Esophagus muscularis mucosa (tissue), 4 donors: ENCODE measurements at regions not wholly inside any gene's neighbourhood (a gene's known extent, or its start where the extent isn't known, plus 50 kb on each side); places are given as distances from the start of the nearest gene placed in this dataset.
"Not testable (repeated sequence)": the region's sequence is repeated elsewhere in the genome, so short reads cannot be mapped to it uniquely, and the experiment has no call there.

Source experiments
- DNase-seq: peaks from one replicate; pipeline ENCODE4 v3.0.0-alpha.2; 2017; ENCODE audit errors: extremely low spot score
- H3K27ac ChIP-seq, 4 donors: fragments of 200-600 bp; sonication (generic); replicated peaks in 1 of 4; 1 replicate in 3 of 4; 2 replicates in 1 of 4; pipeline ENCODE4 v1.5.1; 2016 to 2019; ENCODE audit warnings: mild to moderate bottlenecking in 1 of 4
- H3K27me3 ChIP-seq, 4 donors: fragments of 200-600 bp; sonication (generic); one replicate each; pipeline versions ENCODE4 v1.5.1 to v1.6.0; 2016 to 2019
- H3K36me3 ChIP-seq, 4 donors: fragments of 200-600 bp; sonication (generic); one replicate each; pipeline ENCODE4 v1.5.1; 2016 to 2019
- H3K4me1 ChIP-seq, 4 donors: fragments of 200-600 bp; sonication (generic); one replicate each; pipeline ENCODE4 v1.5.1; 2016 to 2019
- H3K4me3 ChIP-seq, 4 donors: fragments of 200-600 bp; sonication (generic); 1 replicate in 2 of 4; 2 replicates in 2 of 4; pipeline ENCODE4 v1.5.1; 2016 to 2019; ENCODE audit warnings: mild to moderate bottlenecking in 4 of 4, moderate library complexity in 1 of 4
- H3K9me3 ChIP-seq, 4 donors: fragments of 200-600 bp; sonication (generic); 1 replicate in 3 of 4; 2 replicates in 1 of 4; pipeline ENCODE4 v1.5.1; 2016 to 2019
- EP300 ChIP-seq: sonication (generic); formaldehyde crosslinking; IDR thresholded peaks from one replicate; pipeline ENCODE4 v1.6.1; 2017; ENCODE audit warnings: antibody characterized with exemption
- POLR2A ChIP-seq: fragments of 450-650 bp; IDR thresholded peaks from one replicate; pipeline ENCODE4 v1.6.1; 2017; ENCODE audit warnings: antibody characterized with exemption, moderate library complexity, mild to moderate bottlenecking, low read depth
- POLR2AphosphoS5 ChIP-seq, 2 donors: sonication (generic); formaldehyde crosslinking; IDR thresholded peaks; one replicate each; pipeline ENCODE4 v1.6.1; 2017; ENCODE audit warnings: antibody characterized with exemption in 2 of 2
- WGBS: methylation state at CpG from one replicate; pipeline ENCODE4 v1.1.5; 2018; 5-methylcytosine and 5-hydroxymethylcytosine counted together
- intact Hi-C: fragments of 100-400 bp; cut with DNase I; formaldehyde crosslinking; loops from one replicate; pipeline ENCODE4 v1.15.1; 2023
- TF ChIP-seq, protein P1 (sequence below), 3 experiments: fragments of 200-600 bp in 2 of 3; fragments of 450-650 bp in 1 of 3; sonication (generic) in 2 of 3; IDR thresholded peaks; one replicate each; pipeline ENCODE4 v1.5.1; 2017 to 2019; ENCODE audit warnings: antibody characterized with exemption in 3 of 3, mild to moderate bottlenecking in 2 of 3, moderate library complexity in 1 of 3

GRCh38 chr11:34788642-34789041 is 127.5 kb downstream of the APIP start:
- peaks cover 0 to 11% (median 2%) of the 10 kb centered on the region in 4 donors for H3K4me1 ChIP-seq
- no peak overlapping the region for H3K27ac ChIP-seq
- no peak overlapping the region for H3K4me3 ChIP-seq
- no peaks in the 10 kb centered on the region for H3K9me3 ChIP-seq
- DNase-seq, result no peak
- TF ChIP-seq POLR2AphosphoS5 (IDR thresholded peaks at IDR 0.05) (no peak), POLR2A (no peak), EP300 (no peak)
- TF ChIP-seq, protein P1, sequence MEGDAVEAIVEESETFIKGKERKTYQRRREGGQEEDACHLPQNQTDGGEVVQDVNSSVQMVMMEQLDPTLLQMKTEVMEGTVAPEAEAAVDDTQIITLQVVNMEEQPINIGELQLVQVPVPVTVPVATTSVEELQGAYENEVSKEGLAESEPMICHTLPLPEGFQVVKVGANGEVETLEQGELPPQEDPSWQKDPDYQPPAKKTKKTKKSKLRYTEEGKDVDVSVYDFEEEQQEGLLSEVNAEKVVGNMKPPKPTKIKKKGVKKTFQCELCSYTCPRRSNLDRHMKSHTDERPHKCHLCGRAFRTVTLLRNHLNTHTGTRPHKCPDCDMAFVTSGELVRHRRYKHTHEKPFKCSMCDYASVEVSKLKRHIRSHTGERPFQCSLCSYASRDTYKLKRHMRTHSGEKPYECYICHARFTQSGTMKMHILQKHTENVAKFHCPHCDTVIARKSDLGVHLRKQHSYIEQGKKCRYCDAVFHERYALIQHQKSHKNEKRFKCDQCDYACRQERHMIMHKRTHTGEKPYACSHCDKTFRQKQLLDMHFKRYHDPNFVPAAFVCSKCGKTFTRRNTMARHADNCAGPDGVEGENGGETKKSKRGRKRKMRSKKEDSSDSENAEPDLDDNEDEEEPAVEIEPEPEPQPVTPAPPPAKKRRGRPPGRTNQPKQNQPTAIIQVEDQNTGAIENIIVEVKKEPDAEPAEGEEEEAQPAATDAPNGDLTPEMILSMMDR (IDR thresholded peaks at IDR 0.05), result no peak
- H3K36me3 ChIP-seq, result no peaks in the 10 kb centered on the region
- no peaks in the 10 kb centered on the region for H3K27me3 ChIP-seq
- intact Hi-C loops, result no loop called here
- 94% methylated on average over 2 of the region's 2 CpGs for WGBS

DNA sequence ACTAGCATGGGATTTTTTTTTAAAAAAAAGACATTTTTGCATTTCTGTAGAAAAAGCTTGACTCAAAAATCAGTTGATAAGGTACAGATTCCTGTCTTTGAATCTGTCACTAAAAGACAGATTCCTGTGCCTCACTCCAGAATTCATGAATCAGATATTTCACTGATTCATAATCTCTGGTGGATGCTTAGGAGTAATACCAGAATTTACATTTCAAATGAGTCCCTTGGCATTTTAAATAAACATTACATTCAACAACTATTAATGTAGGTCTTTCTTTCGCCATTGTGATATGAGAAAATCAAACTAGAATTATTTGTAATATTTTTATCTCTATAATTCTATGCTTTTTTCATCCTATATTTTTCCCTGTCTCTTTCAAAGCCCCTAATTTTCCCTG is 128.3 kb downstream of the APIP start:
- 81% methylated on average over 1 of the region's 1 CpG for WGBS
- no peak for TF ChIP-seq EP300
- no peak for TF ChIP-seq POLR2AphosphoS5 (IDR thresholded peaks at IDR 0.05)
- no peak for TF ChIP-seq POLR2A
- TF ChIP-seq, protein P1 (IDR thresholded peaks at IDR 0.05), result no peak
- DNase-seq, result no peak
- intact Hi-C loops, result no loop called here
- H3K36me3 ChIP-seq, result no peaks in the 10 kb centered on the region
- no peak overlapping the region for H3K4me3 ChIP-seq
- H3K4me1 ChIP-seq, result peaks cover 0 to 11% (median 0%) of the 10 kb centered on the region in 4 donors
- H3K27ac ChIP-seq, result no peak overlapping the region
- H3K27me3 ChIP-seq, result no peaks in the 10 kb centered on the region
- no peaks in the 10 kb centered on the region for H3K9me3 ChIP-seq

DNA sequence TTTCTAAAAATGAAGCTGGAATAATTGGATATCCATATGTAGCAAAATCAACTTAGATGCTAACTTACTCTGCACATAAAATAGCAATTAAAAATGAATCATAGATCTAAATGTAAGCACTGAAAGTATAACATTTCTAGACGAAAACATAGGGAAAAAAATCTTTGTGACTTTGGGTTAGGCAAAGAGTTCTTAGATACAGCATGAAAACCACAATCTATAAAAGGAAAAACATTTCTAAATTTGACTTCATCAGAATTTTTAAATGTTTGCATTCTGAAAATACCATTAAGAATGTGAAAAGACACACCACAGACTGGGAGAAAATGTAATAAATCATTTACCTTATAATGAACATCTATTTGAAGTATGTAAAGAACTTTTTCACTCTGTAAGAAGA is 128.8 kb downstream of the APIP start:
- no peaks in the 10 kb centered on the region for H3K36me3 ChIP-seq
- no peak overlapping the region for H3K4me3 ChIP-seq
- intact Hi-C loops, result no loop called here
- 32% methylated on average over 1 of the region's 1 CpG for WGBS
- H3K9me3 ChIP-seq, result no peaks in the 10 kb centered on the region
- peaks cover 0 to 7% (median 0%) of the 10 kb centered on the region in 4 donors for H3K4me1 ChIP-seq
- H3K27ac ChIP-seq, result no peak overlapping the region
- no peaks in the 10 kb centered on the region for H3K27me3 ChIP-seq
- DNase-seq, result no peak
- TF ChIP-seq POLR2A (no peak), POLR2AphosphoS5 (IDR thresholded peaks at IDR 0.05) (no peak), EP300 (no peak)
- TF ChIP-seq, protein P1 (IDR thresholded peaks at IDR 0.05), result no peak

- H3K27ac ChIP-seq, result no peak overlapping the region
- no peaks in the 10 kb centered on the region for H3K4me1 ChIP-seq
- 75% methylated on average over 2 of the region's 2 CpGs for WGBS
- no peak for DNase-seq
- TF ChIP-seq, protein P1 (IDR thresholded peaks at IDR 0.05), result no peak
- TF ChIP-seq EP300, result no peak
- TF ChIP-seq POLR2A, result no peak
- no peaks in the 10 kb centered on the region for H3K36me3 ChIP-seq
- H3K4me3 ChIP-seq, result no peak overlapping the region
- H3K27me3 ChIP-seq, result no peaks in the 10 kb centered on the region
- intact Hi-C loops, result no loop called here
- no peaks in the 10 kb centered on the region for H3K9me3 ChIP-seq
Measured at GRCh38 chr11:34784318-34784841, 131.8 kb downstream of the APIP start.

GRCh38 chr11:34783816-34784317 is 132.3 kb downstream of the APIP start:
- Histone ChIP-seq H3K27me3 (no peaks in the 10 kb centered on the region), H3K36me3 (no peaks in the 10 kb centered on the region), H3K9me3 (no peaks in the 10 kb centered on the region), H3K4me1 (no peaks in the 10 kb centered on the region), H3K27ac (no peak overlapping the region), H3K4me3 (no peak overlapping the region)
- TF ChIP-seq, protein P1 (IDR thresholded peaks at IDR 0.05), result no peak
- TF ChIP-seq POLR2AphosphoS5 (IDR thresholded peaks at IDR 0.05) (no peak), EP300 (no peak)
- no peak for DNase-seq
- intact Hi-C loops, result no loop called here
- WGBS, result 85% methylated on average over 3 of the region's 3 CpGs

- H3K36me3 ChIP-seq, H3K27ac ChIP-seq, H3K27me3 ChIP-seq, DNase-seq, H3K4me1 ChIP-seq, H3K4me3 ChIP-seq, H3K9me3 ChIP-seq, intact Hi-C loops: not testable (repeated sequence)
Measured at GRCh38 chr11:34781826-34782225, 134.4 kb downstream of the APIP start.
